DND-41 (cell line): ENCODE measurements at regions not wholly inside any gene's neighbourhood (a gene's known extent, or its start where the extent isn't known, plus 50 kb on each side); places are given as distances from the start of the nearest gene placed in this dataset.

ENCODE experiments used
- ATAC-seq: fragments of 200-7000 bp; cut with Tn5 transposase; 3 replicates; pipeline ENCODE4 v1.9.1; 2021; ENCODE audit warnings: low read depth; ENCODE audit not compliant: insufficient read depth
- DNase-seq: peaks from one replicate; pipeline ENCODE4 v3.0.0-alpha.2; 2020
- H2AFZ ChIP-seq: 2 replicates; pipeline ENCODE4 v1.6.0; 2012; ENCODE audit warnings: low read depth, low read length
- H3K27ac ChIP-seq: 2 replicates; pipeline ENCODE4 v1.5.1; 2012; ENCODE audit warnings: low read length, inconsistent platforms
- H3K27me3 ChIP-seq: fragments of 200-600 bp; sonication (generic); 2 replicates; pipeline ENCODE4 v1.6.0; 2012; ENCODE audit warnings: low read length, mild to moderate bottlenecking, inconsistent platforms; ENCODE audit not compliant: insufficient read depth, poor library complexity
- H3K36me3 ChIP-seq: 2 replicates; pipeline ENCODE4 v1.5.1; 2012; ENCODE audit warnings: low read length, inconsistent platforms; ENCODE audit not compliant: insufficient read depth
- H3K4me1 ChIP-seq: 2 replicates; pipeline ENCODE4 v1.5.1; 2012; ENCODE audit warnings: mild to moderate bottlenecking, low read length; ENCODE audit not compliant: insufficient read depth
- H3K4me2 ChIP-seq: 2 replicates; pipeline ENCODE4 v1.6.0; 2012; ENCODE audit warnings: mild to moderate bottlenecking, moderate library complexity, low read length, inconsistent platforms; ENCODE audit not compliant: insufficient read depth
- H3K4me3 ChIP-seq, 2 experiments: fragments of 200-600 bp in 1 of 2; shearing (Covaris generic) in 1 of 2; 2 replicates each; pipeline ENCODE4 v1.5.1; 2012 to 2016; ENCODE audit warnings: inconsistent platforms in 2 of 2, low read length in 2 of 2, mild to moderate bottlenecking in 2 of 2, low read depth in 1 of 2, moderate library complexity in 1 of 2
- H3K79me2 ChIP-seq: 2 replicates; pipeline ENCODE4 v1.6.0; 2012; ENCODE audit warnings: low read length, inconsistent platforms; ENCODE audit not compliant: insufficient read depth
- H3K9ac ChIP-seq: 2 replicates; pipeline ENCODE4 v1.6.0; 2012; ENCODE audit warnings: low read depth, mild to moderate bottlenecking, inconsistent platforms, low read length, moderate library complexity
- H3K9me3 ChIP-seq: 2 replicates; pipeline ENCODE4 v1.5.1; 2012; ENCODE audit warnings: low read length, moderate library complexity, mild to moderate bottlenecking, inconsistent platforms; ENCODE audit not compliant: insufficient read depth, severe bottlenecking
- H4K20me1 ChIP-seq: 2 replicates; pipeline ENCODE4 v1.6.0; 2012; ENCODE audit warnings: low read length; ENCODE audit not compliant: insufficient read depth
- CTCF ChIP-seq: IDR thresholded peaks from 2 replicates; pipeline ENCODE4 v1.5.1; 2012; ENCODE audit warnings: borderline replicate concordance, low read length, moderate library complexity, mild to moderate bottlenecking; ENCODE audit not compliant: poor library complexity, severe bottlenecking; ENCODE audit errors: extremely low read depth
- EZH2 ChIP-seq: IDR thresholded peaks from 3 replicates; pipeline ENCODE4 v1.6.1; 2012; ENCODE audit warnings: borderline replicate concordance, low read depth, mild to moderate bottlenecking, moderate library complexity, low read length, inconsistent platforms; ENCODE audit not compliant: severe bottlenecking

GRCh38 chr4:98745366-98745765 lies 87.0 kb upstream of the TSPAN5 start:
- DNase-seq = no peak
- TF ChIP-seq EZH2 = no peak
- no peak for TF ChIP-seq CTCF
- no peak overlapping the region for H3K4me2 ChIP-seq

GRCh38 chr4:98744372-98745150 lies 86.2 kb upstream of the TSPAN5 start:
- Histone ChIP-seq H3K79me2 (no peaks in the 10 kb centered on the region), H3K36me3 (no peaks in the 10 kb centered on the region), H3K4me2 (no peak overlapping the region), H3K9me3 (no peaks in the 10 kb centered on the region), H2AFZ (no peak overlapping the region), H3K9ac (no peak overlapping the region), H3K4me3 (no peak overlapping the region), H3K27ac (no peak overlapping the region), H4K20me1 (no peaks in the 10 kb centered on the region), H3K27me3 (no peaks in the 10 kb centered on the region), H3K4me1 (peaks cover 5% of the 10 kb centered on the region)
- no peak for DNase-seq
- no peak for TF ChIP-seq EZH2
- no peak for TF ChIP-seq CTCF
- ATAC-seq = no peak

More at GRCh38 chr4:98745366-98745765, 87.0 kb upstream of the TSPAN5 start:
- Histone ChIP-seq H3K9ac (no peak overlapping the region), H4K20me1 (no peaks in the 10 kb centered on the region), H3K27ac (no peak overlapping the region), H3K4me1 (peaks cover 5% of the 10 kb centered on the region), H3K27me3 (no peaks in the 10 kb centered on the region), H3K9me3 (no peaks in the 10 kb centered on the region), H3K4me3 (no peak overlapping the region), H3K36me3 (no peaks in the 10 kb centered on the region), H3K79me2 (no peaks in the 10 kb centered on the region), H2AFZ (no peak overlapping the region)
- ATAC-seq = no peak

- DNase-seq (no peak), ATAC-seq (no peak)
- H3K9ac ChIP-seq = no peak overlapping the region
- no peak overlapping the region for H3K4me2 ChIP-seq
- no peak overlapping the region for H2AFZ ChIP-seq
- TF ChIP-seq CTCF = no peak
- no peak for TF ChIP-seq EZH2
- no peaks in the 10 kb centered on the region for H3K27me3 ChIP-seq
- no peak overlapping the region for H3K4me3 ChIP-seq
- no peaks in the 10 kb centered on the region for H4K20me1 ChIP-seq
- no peak overlapping the region for H3K27ac ChIP-seq
- peaks cover 3% of the 10 kb centered on the region for H3K9me3 ChIP-seq
- H3K4me1 ChIP-seq = peaks cover 5% of the 10 kb centered on the region
- H3K36me3 ChIP-seq = no peaks in the 10 kb centered on the region
- H3K79me2 ChIP-seq = no peaks in the 10 kb centered on the region
These were observed 83.5 kb upstream of the TSPAN5 start for GRCh38 chr4:98741952-98742351.
